Smooth muscle cell (in vitro differentiated cells): ENCODE measurements at regions not wholly inside any gene's neighbourhood (a gene's known extent, or its start where the extent isn't known, plus 50 kb on each side); places are given as distances from the start of the nearest gene placed in this dataset.

Source experiments
- DNase-seq: peaks from one replicate; lab custom pipeline; 2025; ENCODE audit not compliant: unreplicated experiment; lab: John Stamatoyannopoulos, UW
- H2AFZ ChIP-seq: fragments of 200-600 bp; sonication (generic); 2 replicates; pipeline ENCODE4 v1.6.0; 2016; ENCODE audit warnings: antibody characterized with exemption, low read depth, mild to moderate bottlenecking
- H3F3A ChIP-seq: fragments of 200-600 bp; sonication (generic); 2 replicates; pipeline ENCODE4 v1.6.0; 2017; ENCODE audit warnings: antibody characterized with exemption, low read depth
- H3K27ac ChIP-seq: fragments of 200-600 bp; sonication (generic); 2 replicates; pipeline ENCODE4 v1.5.1; 2016; ENCODE audit warnings: low read depth, mild to moderate bottlenecking
- H3K27me3 ChIP-seq: fragments of 200-600 bp; sonication (generic); 2 replicates; pipeline ENCODE4 v1.6.1; 2016; ENCODE audit warnings: low read depth, mild to moderate bottlenecking
- H3K36me3 ChIP-seq: fragments of 200-600 bp; sonication (generic); 2 replicates; pipeline ENCODE4 v1.5.1; 2016; ENCODE audit warnings: low read depth
- H3K4me1 ChIP-seq: fragments of 200-600 bp; sonication (generic); 2 replicates; pipeline ENCODE4 v1.5.1; 2016; ENCODE audit warnings: low read depth
- H3K4me2 ChIP-seq: fragments of 200-600 bp; sonication (generic); 2 replicates; pipeline ENCODE4 v1.6.0; 2016; ENCODE audit warnings: mild to moderate bottlenecking
- H3K4me3 ChIP-seq: fragments of 200-600 bp; sonication (generic); 2 replicates; pipeline ENCODE4 v1.5.1; 2016; ENCODE audit warnings: mild to moderate bottlenecking
- H3K79me2 ChIP-seq: fragments of 200-600 bp; sonication (generic); 2 replicates; pipeline ENCODE4 v1.6.0; 2016; ENCODE audit warnings: low read depth, mild to moderate bottlenecking
- H3K9ac ChIP-seq: fragments of 200-600 bp; sonication (generic); 2 replicates; pipeline ENCODE4 v1.6.0; 2016; ENCODE audit warnings: low read depth
- H3K9me3 ChIP-seq: fragments of 200-600 bp; sonication (generic); replicated peaks from 2 replicates; pipeline ENCODE4 v1.5.1; 2016; ENCODE audit warnings: low read depth
- H4K20me1 ChIP-seq: fragments of 200-600 bp; sonication (generic); 2 replicates; pipeline ENCODE4 v1.6.0; 2016; ENCODE audit warnings: low read depth
- CTCF ChIP-seq: fragments of 200-600 bp; sonication (generic); IDR thresholded peaks from 2 replicates; pipeline ENCODE4 v1.5.1; 2017; ENCODE audit warnings: borderline replicate concordance, mild to moderate bottlenecking, antibody characterized with exemption; ENCODE audit not compliant: insufficient read depth, poor library complexity, severe bottlenecking
- WGBS: methylation state at CpG from one replicate; pipeline ENCODE4 v1.1.7; 2016; ENCODE audit warnings: low lambda C conversion rate; 5-methylcytosine and 5-hydroxymethylcytosine counted together

- DNase-seq, result no peak
- Histone ChIP-seq H2AFZ (no peak overlapping the region), H3K79me2 (no peaks in the 10 kb centered on the region), H4K20me1 (no peaks in the 10 kb centered on the region), H3F3A (no peaks in the 10 kb centered on the region), H3K9ac (no peak overlapping the region), H3K9me3 (no peaks in the 10 kb centered on the region), H3K27me3 (no peaks in the 10 kb centered on the region), H3K36me3 (no peaks in the 10 kb centered on the region), H3K4me1 (no peaks in the 10 kb centered on the region), H3K27ac (no peak overlapping the region), H3K4me3 (no peak overlapping the region), H3K4me2 (no peak overlapping the region)
- 83% methylated on average over 1 of the region's 1 CpG for WGBS
- no peak for TF ChIP-seq CTCF
Observed at GRCh38 chr4:12963912-12964311, 520.2 kb downstream of the RAB28 start.

- Histone ChIP-seq H3K79me2 (no peaks in the 10 kb centered on the region), H3K36me3 (no peaks in the 10 kb centered on the region), H3K4me2 (no peak overlapping the region), H2AFZ (no peak overlapping the region), H3F3A (no peaks in the 10 kb centered on the region), H3K27me3 (no peaks in the 10 kb centered on the region), H4K20me1 (no peaks in the 10 kb centered on the region), H3K4me1 (no peaks in the 10 kb centered on the region), H3K9me3 (no peaks in the 10 kb centered on the region), H3K27ac (no peak overlapping the region), H3K4me3 (no peak overlapping the region), H3K9ac (no peak overlapping the region)
- TF ChIP-seq CTCF, result no peak
- no peak for DNase-seq
Observed at GRCh38 chr4:12963291-12963690, 520.8 kb downstream of the RAB28 start.

DNA sequence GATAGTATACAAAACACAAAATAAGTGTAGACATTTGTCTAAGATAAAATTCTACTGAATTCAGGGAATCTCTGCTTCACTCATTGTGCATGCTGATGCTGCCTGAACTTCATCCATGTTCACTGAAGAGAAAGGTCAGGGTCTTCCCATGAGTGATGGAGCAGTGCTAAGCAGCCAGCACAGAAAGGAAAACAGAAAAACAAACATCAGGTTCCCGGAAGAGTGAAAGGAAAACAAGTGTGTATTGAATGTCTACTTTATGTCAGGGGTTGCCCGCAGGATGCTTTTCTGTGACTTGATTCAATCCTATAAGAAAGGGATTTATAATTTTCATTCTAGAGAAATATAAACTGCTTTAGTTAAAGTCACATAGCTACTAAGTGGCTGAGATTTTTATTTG is 522.4 kb downstream of the RAB28 start:
- no peaks in the 10 kb centered on the region for H3K4me1 ChIP-seq
- H3K9ac ChIP-seq, result no peak overlapping the region
- H3K4me2 ChIP-seq, result no peak overlapping the region
- no peaks in the 10 kb centered on the region for H3K9me3 ChIP-seq
- TF ChIP-seq CTCF, result no peak
- H4K20me1 ChIP-seq, result no peaks in the 10 kb centered on the region
- no peaks in the 10 kb centered on the region for H3K27me3 ChIP-seq
- H3F3A ChIP-seq, result no peaks in the 10 kb centered on the region
- no peaks in the 10 kb centered on the region for H3K36me3 ChIP-seq
- no peak overlapping the region for H3K4me3 ChIP-seq
- no peak overlapping the region for H3K27ac ChIP-seq
- DNase-seq, result no peak
- H2AFZ ChIP-seq, result no peak overlapping the region
- WGBS, result 95% methylated on average over 2 of the region's 2 CpGs
- H3K79me2 ChIP-seq, result no peaks in the 10 kb centered on the region

GRCh38 chr4:12958436-12958835 is 525.7 kb downstream of the RAB28 start:
- no peak for DNase-seq
- H3K9me3 ChIP-seq, result no peaks in the 10 kb centered on the region
- H3K4me3 ChIP-seq, result no peak overlapping the region
- no peaks in the 10 kb centered on the region for H3K27me3 ChIP-seq
- no peaks in the 10 kb centered on the region for H4K20me1 ChIP-seq
- no peaks in the 10 kb centered on the region for H3K4me1 ChIP-seq
- no peak overlapping the region for H3K4me2 ChIP-seq
- H3K27ac ChIP-seq, result no peak overlapping the region
- H3K79me2 ChIP-seq, result no peaks in the 10 kb centered on the region
- no peaks in the 10 kb centered on the region for H3F3A ChIP-seq
- no peaks in the 10 kb centered on the region for H3K36me3 ChIP-seq
- no peak overlapping the region for H3K9ac ChIP-seq
- no peak overlapping the region for H2AFZ ChIP-seq
- no peak for TF ChIP-seq CTCF
